SK-N-SH (cell line): ENCODE measurements at regions not wholly inside any gene's neighbourhood (a gene's known extent, or its start where the extent isn't known, plus 50 kb on each side); places are given as distances from the start of the nearest gene placed in this dataset.
A peak's percentile ranks its signal among the peaks of the same experiment; 100 is the strongest.

ENCODE experiments used
- CTCF ChIA-PET: fragments of 300-600, 350-600 bp; formaldehyde crosslinking; extraction: SDS; loops from one replicate; lab custom pipeline; 2021; lab: Yijun Ruan, JAX
- POLR2A ChIA-PET: fragments of 350-600 bp; sonication (Branson Sonifier 250); formaldehyde crosslinking; extraction: SDS; loops from one replicate; lab custom pipeline; 2020; ENCODE audit warnings: antibody characterized with exemption, inconsistent platforms; lab: Yijun Ruan, JAX
- DNase-seq: peaks from one replicate; pipeline ENCODE4 v3.0.0; 2012
- H2AFZ ChIP-seq: fragments of 200-600 bp; sonication (generic); 2 replicates; pipeline ENCODE4 v1.8.1; 2016; ENCODE audit warnings: antibody characterized with exemption, mild to moderate bottlenecking, low read depth
- H3F3A ChIP-seq: fragments of 200-600 bp; sonication (generic); replicated peaks from 2 replicates; pipeline ENCODE3; 2016; ENCODE audit warnings: antibody characterized with exemption, mild to moderate bottlenecking; ENCODE audit not compliant: insufficient read depth
- H3K27ac ChIP-seq, 2 experiments: fragments of 200-500 bp in 1 of 2; fragments of 200-600 bp in 1 of 2; sonication (Bioruptor generic) in 1 of 2; sonication (generic), shearing (Covaris generic) in 1 of 2; 2 replicates each; pipeline versions ENCODE4 v1.5.1 to v1.6.1; 2014 to 2016; ENCODE audit warnings: low read depth in 2 of 2, inconsistent platforms in 1 of 2, low read length in 1 of 2, mild to moderate bottlenecking in 1 of 2, mixed read lengths in 1 of 2
- H3K27me3 ChIP-seq: fragments of 200-600 bp; sonication (generic), shearing (Covaris generic); 2 replicates; pipeline ENCODE4 v1.6.1; 2016; ENCODE audit warnings: mixed run types; ENCODE audit not compliant: insufficient read depth
- H3K36me3 ChIP-seq, 2 experiments: fragments of 200-500 bp in 1 of 2; fragments of 200-600 bp in 1 of 2; sonication (Bioruptor generic) in 1 of 2; sonication (generic) in 1 of 2; replicated peaks in 1 of 2; 2 replicates each; pipeline versions ENCODE3 to v1.5.1; 2014 to 2016; ENCODE audit warnings: low read length in 1 of 2, mild to moderate bottlenecking in 1 of 2; ENCODE audit not compliant: insufficient read depth in 2 of 2, control insufficient read depth in 1 of 2
- H3K4me1 ChIP-seq, 2 experiments: fragments of 200-500 bp in 1 of 2; fragments of 200-600 bp in 1 of 2; sonication (Bioruptor generic) in 1 of 2; sonication (generic), shearing (Covaris generic) in 1 of 2; 2 replicates each; pipeline versions ENCODE4 v1.5.1 to v1.6.1; 2014 to 2016; ENCODE audit warnings: low read depth in 1 of 2, low read length in 1 of 2, mixed run types in 1 of 2; ENCODE audit not compliant: insufficient read depth in 2 of 2, control insufficient read depth in 1 of 2
- H3K4me2 ChIP-seq: fragments of 200-600 bp; sonication (generic), shearing (Covaris generic); 2 replicates; pipeline ENCODE4 v1.6.1; 2017; ENCODE audit warnings: mixed run types
- H3K4me3 ChIP-seq, 2 experiments: fragments of 200-500 bp in 1 of 2; fragments of 200-600 bp in 1 of 2; sonication (Bioruptor generic) in 1 of 2; sonication (generic), shearing (Covaris generic) in 1 of 2; 2 replicates each; pipeline versions ENCODE4 v1.5.1 to v1.8.1; 2014 to 2016; ENCODE audit warnings: low read depth in 2 of 2, inconsistent platforms in 1 of 2, low read length in 1 of 2, mild to moderate bottlenecking in 1 of 2, mixed read lengths in 1 of 2, moderate library complexity in 1 of 2
- H3K79me2 ChIP-seq: fragments of 200-600 bp; sonication (generic); 2 replicates; pipeline ENCODE4 v1.8.1; 2017; ENCODE audit warnings: mild to moderate bottlenecking; ENCODE audit not compliant: insufficient read depth
- H3K9ac ChIP-seq: fragments of 200-600 bp; sonication (generic); 2 replicates; pipeline ENCODE4 v1.6.1; 2017; ENCODE audit warnings: mixed run types
- H3K9me2 ChIP-seq: fragments of 200-600 bp; sonication (generic); 2 replicates; pipeline ENCODE4 v1.6.1; 2017; ENCODE audit warnings: mixed run types
- H3K9me3 ChIP-seq: fragments of 200-600 bp; sonication (generic); 2 replicates; pipeline ENCODE4 v1.6.1; 2017; ENCODE audit warnings: mixed run types, mild to moderate bottlenecking, moderate library complexity
- H4K20me1 ChIP-seq: fragments of 200-600 bp; sonication (generic); 2 replicates; pipeline ENCODE4 v1.6.1; 2017; ENCODE audit warnings: mild to moderate bottlenecking, mixed run types; ENCODE audit not compliant: insufficient read depth
- ELF1 ChIP-seq: IDR thresholded peaks from 2 replicates; pipeline ENCODE4 v1.4.0; 2012
- MAX ChIP-seq: IDR thresholded peaks from 2 replicates; pipeline ENCODE4 v1.4.0; 2012; ENCODE audit warnings: low read depth
- MEF2A ChIP-seq: IDR thresholded peaks from 2 replicates; pipeline ENCODE4 v1.4.0; 2012; ENCODE audit warnings: low read depth, borderline replicate concordance
- MXI1 ChIP-seq: IDR thresholded peaks from 2 replicates; pipeline ENCODE4 v1.6.1; 2012; ENCODE audit warnings: mild to moderate bottlenecking, low read depth, low read length, improper control_type of control experiment
- NFIC ChIP-seq: IDR thresholded peaks from 2 replicates; pipeline ENCODE4 v1.4.0; 2012; ENCODE audit warnings: borderline replicate concordance
- NRF1 ChIP-seq: IDR thresholded peaks from 2 replicates; pipeline ENCODE4 v1.6.1; 2012; ENCODE audit warnings: low read depth, mild to moderate bottlenecking, low read length
- RAD21 ChIP-seq: IDR thresholded peaks from 2 replicates; pipeline ENCODE4 v1.6.1; 2012; ENCODE audit warnings: mild to moderate bottlenecking, low read length
- TCF12 ChIP-seq: IDR thresholded peaks from 2 replicates; pipeline ENCODE4 v1.4.0; 2012
- WGBS: methylation state at CpG from one replicate; pipeline ENCODE4 v1.1.6; 2017; ENCODE audit warnings: low lambda C conversion rate; 5-methylcytosine and 5-hydroxymethylcytosine counted together

GRCh38 chr15:62498278-62498677, 333.2 kb upstream of the C2CD4B start:
- Histone ChIP-seq H3K4me2 (no peak overlapping the region), H3K4me1 (peaks cover 12 to 43% of the 10 kb centered on the region in 2 experiments; a peak in 3 of 4 replicates)
- no peak for TF ChIP-seq ELF1
- TF ChIP-seq MAX: no peak
- TF ChIP-seq RAD21: no peak
- no peak for TF ChIP-seq MEF2A
- TF ChIP-seq MXI1: no peak
- no peak for TF ChIP-seq NFIC
- TF ChIP-seq, all 33 proteins: peak for 0
- 91% methylated on average over 4 of the region's 4 CpGs for WGBS
- H2AFZ ChIP-seq: no peak overlapping the region
- no peaks in the 10 kb centered on the region for H3K9me3 ChIP-seq
- H3F3A ChIP-seq: no peaks in the 10 kb centered on the region
- POLR2A ChIA-PET: no interaction called here
- CTCF ChIA-PET: no interaction called here
- H3K9me2 ChIP-seq: no peaks in the 10 kb centered on the region
- DNase-seq: no peak
- H3K27ac ChIP-seq: no peak overlapping the region
- H3K36me3 ChIP-seq: no peaks in the 10 kb centered on the region
- no peak overlapping the region for H3K9ac ChIP-seq
- no peaks in the 10 kb centered on the region for H4K20me1 ChIP-seq
- 0 out of 2 replicates have a peak, but pooled peaks cover 7% of the 10 kb centered on the region for H3K79me2 ChIP-seq
- no peak overlapping the region for H3K4me3 ChIP-seq
- H3K27me3 ChIP-seq: no peaks in the 10 kb centered on the region

GRCh38 chr15:62498712-62499111, 333.6 kb upstream of the C2CD4B start:
- H3K79me2 ChIP-seq: 0 out of 2 replicates have a peak, but pooled peaks cover 7% of the 10 kb centered on the region
- no peak overlapping the region for H3K4me2 ChIP-seq
- ChIA-PET POLR2A (no interaction called here), CTCF (no interaction called here)
- no peak overlapping the region for H3K4me3 ChIP-seq
- no peaks in the 10 kb centered on the region for H4K20me1 ChIP-seq
- H3K9me2 ChIP-seq: no peaks in the 10 kb centered on the region
- no peak for TF ChIP-seq NRF1
- 0 out of 2 replicates have a peak, but pooled peaks have one; percentile 9 for TF ChIP-seq TCF12
- DNase-seq: no peak
- peaks cover 2% of the 10 kb centered on the region for H3F3A ChIP-seq
- H2AFZ ChIP-seq: no peak overlapping the region
- H3K4me1 ChIP-seq: peaks cover 17 to 47% of the 10 kb centered on the region in 2 experiments
- WGBS: 97% methylated on average over 1 of the region's 1 CpG
- no peak overlapping the region for H3K27ac ChIP-seq
- no peak overlapping the region for H3K9ac ChIP-seq
- no peaks in the 10 kb centered on the region for H3K27me3 ChIP-seq
- no peaks in the 10 kb centered on the region for H3K9me3 ChIP-seq
- H3K36me3 ChIP-seq: no peaks in the 10 kb centered on the region

GRCh38 chr15:62500325-62500724, 335.2 kb upstream of the C2CD4B start:
- Histone ChIP-seq H3K4me3 (no peak overlapping the region), H4K20me1 (no peaks in the 10 kb centered on the region), H3F3A (peaks cover 4% of the 10 kb centered on the region), H3K4me1 (peaks cover 18 to 35% of the 10 kb centered on the region in 2 experiments), H3K27ac (no peak overlapping the region)
- CTCF ChIA-PET: no interaction called here
- no peak for DNase-seq
- no peak for TF ChIP-seq TCF12
- TF ChIP-seq, all 33 proteins: peak for 0
- Histone ChIP-seq H3K9me3 (no peaks in the 10 kb centered on the region), H3K27me3 (no peaks in the 10 kb centered on the region), H3K4me2 (no peak overlapping the region), H3K9ac (no peak overlapping the region), H2AFZ (no peak overlapping the region), H3K9me2 (no peaks in the 10 kb centered on the region), H3K36me3 (no peaks in the 10 kb centered on the region), H3K79me2 (peaks cover 16% of the 10 kb centered on the region; the same call in 1 of the 2 replicates)
- POLR2A ChIA-PET: no interaction called here
- 91% methylated on average over 1 of the region's 1 CpG for WGBS
